ENCODE measurements at regions not wholly inside any gene's neighbourhood (a gene's known extent, or its start where the extent isn't known, plus 50 kb on each side); places are given as distances from the start of the nearest gene placed in this dataset.

- DNase-seq = no peak
Observed at GRCh38 chr10:31263903-31264302, 55.1 kb upstream of the ZEB1 start.

- no peak for DNase-seq
Observed at GRCh38 chr10:31268444-31269303, 50.3 kb upstream of the ZEB1 start.

Measured in nucleus accumbens (tissue), 56 donors.